Tibial nerve (tissue), 4 donors: ENCODE measurements at regions not wholly inside any gene's neighbourhood (a gene's known extent, or its start where the extent isn't known, plus 50 kb on each side); places are given as distances from the start of the nearest gene placed in this dataset.

ENCODE experiments used
- EP300 ChIP-seq, 2 donors: sonication (generic); formaldehyde crosslinking; IDR thresholded peaks; one replicate each; pipeline ENCODE4 v1.6.1; 2017; ENCODE audit warnings: antibody characterized with exemption in 2 of 2, mild to moderate bottlenecking in 1 of 2
- TF ChIP-seq, protein P1 (sequence below), 5 experiments: fragments of 200-600 bp in 3 of 5; fragments of 450-650 bp in 2 of 5; sonication (generic) in 3 of 5; IDR thresholded peaks; one replicate each; pipeline ENCODE4 v1.5.1; 2016 to 2019; ENCODE audit warnings: antibody characterized with exemption in 5 of 5, mild to moderate bottlenecking in 3 of 5, moderate library complexity in 2 of 5

DNA sequence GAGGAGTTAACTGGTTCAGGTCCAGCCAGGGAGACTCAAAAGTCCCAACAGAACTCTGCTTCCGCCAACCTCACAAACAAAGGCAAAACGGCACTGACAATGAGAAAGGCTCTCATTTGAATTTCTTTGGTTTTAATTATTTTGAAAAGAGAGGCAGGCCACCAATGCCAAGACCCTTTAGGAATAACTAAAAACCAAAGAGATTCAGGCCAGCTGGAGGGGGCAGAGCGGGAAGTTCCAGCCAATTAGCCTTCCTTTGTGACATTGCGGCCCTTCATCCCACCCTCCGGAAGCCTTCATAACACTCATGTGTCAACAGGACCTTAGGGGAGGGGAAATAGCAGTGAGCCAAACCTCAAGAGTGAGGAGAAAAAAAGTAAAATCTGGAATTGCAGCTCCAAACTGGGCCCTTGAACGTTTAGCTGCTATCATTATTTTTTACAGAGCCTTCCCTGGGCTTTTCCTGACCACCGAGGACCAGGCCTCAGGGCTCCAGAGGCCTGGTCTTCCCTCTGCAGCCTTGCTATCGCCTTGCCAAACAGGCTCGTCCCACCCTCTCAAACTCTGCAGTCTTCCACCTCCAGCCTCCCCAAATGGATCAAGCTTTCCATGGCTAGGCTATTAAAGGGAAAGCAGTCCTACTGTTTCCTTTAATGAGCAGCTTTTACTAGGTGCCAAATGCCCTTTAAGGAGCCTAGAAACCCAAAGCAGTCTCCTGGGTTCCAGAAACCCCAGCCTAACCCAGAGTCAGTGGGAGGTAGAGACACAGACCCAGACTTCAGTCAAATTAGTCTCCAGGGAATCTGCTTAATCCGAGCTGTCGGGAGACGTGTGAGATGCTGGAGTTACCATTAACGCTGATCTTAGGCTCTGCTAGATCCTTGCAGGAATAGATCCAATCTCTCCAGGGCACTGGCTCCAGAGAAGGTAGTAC lies 114.2 kb downstream of the CCDC34 start:
- TF ChIP-seq, protein P1, sequence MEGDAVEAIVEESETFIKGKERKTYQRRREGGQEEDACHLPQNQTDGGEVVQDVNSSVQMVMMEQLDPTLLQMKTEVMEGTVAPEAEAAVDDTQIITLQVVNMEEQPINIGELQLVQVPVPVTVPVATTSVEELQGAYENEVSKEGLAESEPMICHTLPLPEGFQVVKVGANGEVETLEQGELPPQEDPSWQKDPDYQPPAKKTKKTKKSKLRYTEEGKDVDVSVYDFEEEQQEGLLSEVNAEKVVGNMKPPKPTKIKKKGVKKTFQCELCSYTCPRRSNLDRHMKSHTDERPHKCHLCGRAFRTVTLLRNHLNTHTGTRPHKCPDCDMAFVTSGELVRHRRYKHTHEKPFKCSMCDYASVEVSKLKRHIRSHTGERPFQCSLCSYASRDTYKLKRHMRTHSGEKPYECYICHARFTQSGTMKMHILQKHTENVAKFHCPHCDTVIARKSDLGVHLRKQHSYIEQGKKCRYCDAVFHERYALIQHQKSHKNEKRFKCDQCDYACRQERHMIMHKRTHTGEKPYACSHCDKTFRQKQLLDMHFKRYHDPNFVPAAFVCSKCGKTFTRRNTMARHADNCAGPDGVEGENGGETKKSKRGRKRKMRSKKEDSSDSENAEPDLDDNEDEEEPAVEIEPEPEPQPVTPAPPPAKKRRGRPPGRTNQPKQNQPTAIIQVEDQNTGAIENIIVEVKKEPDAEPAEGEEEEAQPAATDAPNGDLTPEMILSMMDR (IDR thresholded peaks at IDR 0.05) = no peak
- no peak for TF ChIP-seq EP300 (IDR thresholded peaks at IDR 0.05)
